ENCODE measurements at regions not wholly inside any gene's neighbourhood (a gene's known extent, or its start where the extent isn't known, plus 50 kb on each side); places are given as distances from the start of the nearest gene placed in this dataset.

DNA sequence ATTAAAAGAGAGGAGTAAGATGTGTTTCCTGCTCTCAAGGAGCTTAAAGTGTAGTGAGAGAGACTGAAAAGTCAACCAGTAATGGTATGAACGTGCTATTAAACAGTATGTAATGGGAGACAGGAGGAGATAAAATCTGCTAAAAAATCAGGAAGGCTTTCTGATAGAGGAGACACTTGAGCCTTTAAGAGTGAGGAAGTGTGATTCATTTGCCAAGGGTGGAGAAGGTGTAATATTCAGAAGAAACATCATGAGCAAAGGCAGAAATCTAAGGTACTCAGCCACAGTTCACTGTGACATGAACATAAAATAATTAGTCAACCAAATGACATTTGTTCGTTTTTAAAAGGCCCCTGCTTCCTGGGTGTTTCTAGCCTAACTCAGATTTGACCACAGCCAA, 137.8 kb upstream of the SKOR2 start (continued):
- TF ChIP-seq, protein P1, sequence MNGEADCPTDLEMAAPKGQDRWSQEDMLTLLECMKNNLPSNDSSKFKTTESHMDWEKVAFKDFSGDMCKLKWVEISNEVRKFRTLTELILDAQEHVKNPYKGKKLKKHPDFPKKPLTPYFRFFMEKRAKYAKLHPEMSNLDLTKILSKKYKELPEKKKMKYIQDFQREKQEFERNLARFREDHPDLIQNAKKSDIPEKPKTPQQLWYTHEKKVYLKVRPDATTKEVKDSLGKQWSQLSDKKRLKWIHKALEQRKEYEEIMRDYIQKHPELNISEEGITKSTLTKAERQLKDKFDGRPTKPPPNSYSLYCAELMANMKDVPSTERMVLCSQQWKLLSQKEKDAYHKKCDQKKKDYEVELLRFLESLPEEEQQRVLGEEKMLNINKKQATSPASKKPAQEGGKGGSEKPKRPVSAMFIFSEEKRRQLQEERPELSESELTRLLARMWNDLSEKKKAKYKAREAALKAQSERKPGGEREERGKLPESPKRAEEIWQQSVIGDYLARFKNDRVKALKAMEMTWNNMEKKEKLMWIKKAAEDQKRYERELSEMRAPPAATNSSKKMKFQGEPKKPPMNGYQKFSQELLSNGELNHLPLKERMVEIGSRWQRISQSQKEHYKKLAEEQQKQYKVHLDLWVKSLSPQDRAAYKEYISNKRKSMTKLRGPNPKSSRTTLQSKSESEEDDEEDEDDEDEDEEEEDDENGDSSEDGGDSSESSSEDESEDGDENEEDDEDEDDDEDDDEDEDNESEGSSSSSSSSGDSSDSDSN (IDR thresholded peaks at IDR 0.05; ENCODE audit: borderline replicate concordance in 1 of 2, low read depth in 2 of 2, low read length in 2 of 2) = no peak
- TF ChIP-seq, protein P2, sequence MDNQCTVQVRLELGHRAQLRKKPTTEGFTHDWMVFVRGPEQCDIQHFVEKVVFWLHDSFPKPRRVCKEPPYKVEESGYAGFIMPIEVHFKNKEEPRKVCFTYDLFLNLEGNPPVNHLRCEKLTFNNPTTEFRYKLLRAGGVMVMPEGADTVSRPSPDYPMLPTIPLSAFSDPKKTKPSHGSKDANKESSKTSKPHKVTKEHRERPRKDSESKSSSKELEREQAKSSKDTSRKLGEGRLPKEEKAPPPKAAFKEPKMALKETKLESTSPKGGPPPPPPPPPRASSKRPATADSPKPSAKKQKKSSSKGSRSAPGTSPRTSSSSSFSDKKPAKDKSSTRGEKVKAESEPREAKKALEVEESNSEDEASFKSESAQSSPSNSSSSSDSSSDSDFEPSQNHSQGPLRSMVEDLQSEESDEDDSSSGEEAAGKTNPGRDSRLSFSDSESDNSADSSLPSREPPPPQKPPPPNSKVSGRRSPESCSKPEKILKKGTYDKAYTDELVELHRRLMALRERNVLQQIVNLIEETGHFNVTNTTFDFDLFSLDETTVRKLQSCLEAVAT (IDR thresholded peaks at IDR 0.05) = no peak
- TF ChIP-seq SMAD3 (CRISPR knock-in tag; conservative IDR thresholded peaks at IDR 0.05) (no peak), ZNF121 (CRISPR knock-in tag; conservative IDR thresholded peaks at IDR 0.05) (no peak), SAP30 (IDR thresholded peaks at IDR 0.05; ENCODE audit: borderline replicate concordance, insufficient read depth, low read depth, low read length, poor library complexity, severe bottlenecking) (no peak), ZNF232 (CRISPR knock-in tag; IDR thresholded peaks at IDR 0.05) (no peak), ZNF57 (CRISPR knock-in tag; IDR thresholded peaks at IDR 0.05) (no peak), ZNF140 (CRISPR knock-in tag; IDR thresholded peaks at IDR 0.05) (no peak), STAT5B (CRISPR knock-in tag; IDR thresholded peaks at IDR 0.05) (no peak), POU5F1 (IDR thresholded peaks at IDR 0.05; ENCODE audit: borderline replicate concordance, low read depth, low read length, partially characterized antibody) (no peak), PCBP1 (IDR thresholded peaks at IDR 0.05; ENCODE audit: low read depth, low read length, poor library complexity, severe bottlenecking) (no peak), ZNF263 (CRISPR knock-in tag; IDR thresholded peaks at IDR 0.05; ENCODE audit: borderline replicate concordance) (no peak), PTRF (tag; IDR thresholded peaks at IDR 0.05) (no peak), IFI16 (CRISPR knock-in tag; IDR thresholded peaks at IDR 0.05) (no peak), SIX5 (IDR thresholded peaks at IDR 0.05; ENCODE audit: borderline replicate concordance in 1 of 2, insufficient read depth in 1 of 2, low read depth in 1 of 2, low read length in 2 of 2) (no peak)

Data from K562 (cell line).